ENCODE measurements at regions not wholly inside any gene's neighbourhood (a gene's known extent, or its start where the extent isn't known, plus 50 kb on each side); places are given as distances from the start of the nearest gene placed in this dataset.

- TF ChIP-seq CTCF (conservative IDR thresholded peaks at IDR 0.05 in 1 of 2, IDR thresholded peaks at IDR 0.05 in 1 of 2; ENCODE audit: low read depth in 1 of 2, low read length in 2 of 2) (no peak), EZH2 (IDR thresholded peaks at IDR 0.05; ENCODE audit: low read length, missing control alignments) (no peak)
Observed at GRCh38 chr11:57081356-57081755, 92.6 kb downstream of the OR5AK2 start.
